Medulla oblongata (tissue), 1 donor: ENCODE measurements at regions not wholly inside any gene's neighbourhood (a gene's known extent, or its start where the extent isn't known, plus 50 kb on each side); places are given as distances from the start of the nearest gene placed in this dataset.

Experiments
- DNase-seq: peaks from one replicate; pipeline ENCODE4 v3.0.0-alpha.2; 2015; ENCODE audit errors: extremely low spot score

DNA sequence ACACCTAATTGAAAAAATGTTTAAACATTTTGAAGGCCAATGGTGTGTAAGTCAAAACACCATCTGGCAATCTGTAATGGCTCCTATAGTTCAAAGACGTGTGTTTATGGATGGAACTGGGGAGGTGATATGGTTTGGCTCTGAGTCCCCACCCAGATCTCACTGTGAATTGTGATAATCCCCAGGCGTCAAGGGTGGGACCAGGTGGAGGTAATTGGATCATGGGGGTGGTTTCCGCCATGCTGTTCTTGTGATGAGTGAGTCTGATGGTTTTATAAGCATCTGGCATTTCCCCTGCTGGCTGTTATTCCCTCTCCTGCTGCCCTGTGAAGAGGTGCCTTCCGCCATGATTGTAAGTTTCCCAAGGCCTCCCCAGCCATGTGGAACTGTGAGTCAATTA is 52.2 kb downstream of the ADRA2C start:
- DNase-seq, result no peak

DNA sequence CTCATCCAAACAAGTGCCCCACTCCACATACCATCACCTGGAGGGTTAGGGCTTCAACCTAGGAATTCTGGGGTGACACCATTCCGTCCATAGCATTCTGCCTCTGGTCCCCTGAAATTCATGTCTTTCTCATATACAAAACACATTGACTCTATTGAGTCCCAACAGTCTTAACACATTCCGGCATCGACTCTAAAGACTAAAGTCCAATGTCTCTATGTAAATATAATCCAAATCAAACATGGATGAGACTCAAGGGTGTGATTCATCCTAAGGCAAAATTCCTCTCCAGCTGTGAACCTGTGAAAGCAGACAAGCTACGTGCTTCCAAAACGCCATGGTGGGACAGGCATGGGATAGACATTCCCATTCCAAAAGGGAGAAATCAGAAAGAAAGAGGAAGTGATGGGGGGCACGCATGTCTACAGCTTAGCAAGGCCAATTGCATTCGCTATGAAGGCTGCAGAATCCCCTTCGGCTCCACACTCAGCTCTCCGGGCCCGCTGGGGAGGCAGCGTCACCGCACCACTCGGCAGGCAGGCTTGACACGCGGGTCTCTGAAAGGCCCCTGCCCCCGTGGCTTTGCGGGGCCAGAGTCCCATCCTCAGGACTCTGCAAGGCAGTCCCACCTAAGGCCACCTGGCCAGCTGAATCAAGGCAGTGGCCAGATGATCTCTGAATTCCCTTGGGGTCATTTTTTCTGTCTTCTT is 53.2 kb downstream of the ADRA2C start:
- no peak for DNase-seq

DNA sequence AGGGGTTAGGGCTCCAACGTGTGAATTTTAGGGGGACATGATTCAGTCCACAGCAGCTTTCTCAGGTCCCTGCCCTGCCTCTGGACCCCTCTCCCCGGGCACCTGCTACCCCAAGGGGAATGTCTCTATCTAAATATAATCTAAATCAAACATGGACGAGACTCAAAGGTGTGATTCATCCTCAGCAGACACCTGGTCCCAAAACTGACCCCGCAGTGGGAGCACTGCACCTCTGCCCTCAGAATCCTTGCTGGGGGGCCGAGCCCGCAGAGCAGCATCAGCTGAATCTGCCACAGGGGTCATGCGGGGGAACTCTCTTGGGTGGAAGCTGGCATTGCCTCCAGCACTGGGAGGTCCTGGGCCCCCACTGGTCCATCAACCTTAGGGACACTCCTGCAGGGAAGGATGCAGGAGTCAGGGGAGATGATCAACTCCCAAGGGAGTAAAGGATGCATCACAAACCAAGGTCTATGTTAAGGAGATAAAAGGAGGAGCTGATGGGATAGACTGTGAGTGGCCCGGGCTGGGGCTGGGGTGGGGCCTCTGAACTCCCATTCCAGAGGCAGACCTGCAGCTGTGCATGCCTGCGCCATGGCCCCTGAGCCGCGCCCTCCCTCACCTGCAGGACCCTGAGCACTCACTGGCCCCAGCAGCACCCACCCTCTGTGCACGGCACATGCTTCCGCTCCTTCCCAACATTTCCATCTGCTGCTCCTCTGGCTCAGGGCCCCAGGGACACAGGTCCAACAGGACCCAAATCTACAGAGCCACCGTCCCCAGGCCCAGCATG is 54.0 kb downstream of the ADRA2C start:
- DNase-seq, result no peak

DNA sequence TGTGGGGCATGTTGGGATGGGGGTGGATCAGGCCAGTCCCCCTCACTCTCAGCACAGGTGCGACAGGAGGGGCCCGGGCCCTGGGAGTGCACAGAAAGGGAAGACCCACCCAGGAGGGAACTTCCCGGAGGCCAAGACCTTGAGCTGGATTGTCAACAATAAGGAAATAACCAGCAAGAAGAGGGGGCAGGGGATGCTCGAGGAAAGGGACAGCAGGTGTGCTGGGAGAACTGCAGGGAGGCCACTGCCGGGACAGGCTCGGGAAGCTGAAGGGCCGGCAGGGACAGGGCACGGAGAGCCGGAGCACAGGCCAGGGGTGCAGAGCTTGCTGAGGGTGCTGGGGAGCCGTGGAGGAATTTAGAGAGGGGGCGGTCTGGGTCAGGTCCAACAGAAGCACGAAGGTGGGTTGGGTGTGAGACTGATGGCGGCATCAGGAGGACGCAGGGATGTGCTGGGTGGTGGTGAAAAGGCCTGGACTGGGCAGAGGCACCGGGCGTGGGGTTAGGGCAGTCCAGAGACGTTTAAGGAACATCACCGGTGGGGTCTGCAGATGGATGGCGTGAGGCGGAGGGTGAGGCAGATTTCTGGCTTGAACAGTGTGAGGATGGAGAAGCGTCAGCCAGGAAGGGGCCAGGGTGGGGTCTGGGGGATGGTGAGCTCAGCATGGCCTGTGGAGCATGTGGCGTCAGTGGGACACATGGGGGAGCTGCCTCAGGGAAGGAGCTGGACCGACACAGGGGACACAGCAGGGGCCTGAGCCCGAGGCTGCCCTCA is 54.8 kb downstream of the ADRA2C start:
- no peak for DNase-seq

DNA sequence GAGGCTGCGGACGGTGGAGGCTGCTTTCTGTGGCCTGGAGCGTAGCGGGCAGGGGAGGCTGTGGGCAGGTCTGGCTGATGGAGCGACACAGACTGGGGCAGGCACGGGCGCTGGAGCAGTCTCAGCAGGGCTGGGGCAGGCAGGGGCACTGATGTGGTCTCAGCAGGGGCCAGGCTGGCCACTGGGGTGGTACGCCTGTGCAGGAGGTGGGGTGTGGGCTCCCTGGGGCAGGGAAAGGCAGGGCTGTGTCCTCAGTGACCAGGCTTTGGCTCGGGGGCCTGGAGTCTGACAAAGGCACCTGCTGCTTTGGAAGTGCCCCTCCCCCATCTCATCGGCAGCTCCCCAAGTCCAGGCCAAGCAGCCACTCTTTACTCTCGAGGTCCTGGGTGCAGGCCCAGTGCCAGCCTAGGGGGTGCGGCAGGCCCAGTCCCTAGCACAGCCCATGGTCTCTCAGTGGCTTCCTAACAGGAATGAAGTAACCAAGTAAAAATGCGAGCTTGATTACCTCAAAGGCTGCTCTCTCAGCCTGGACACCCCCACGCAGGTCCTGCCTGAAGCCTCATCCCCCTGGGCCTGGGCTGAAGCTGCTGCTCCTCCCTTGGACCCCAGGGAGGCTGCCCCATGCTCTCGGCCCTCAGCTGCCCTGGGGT is 55.5 kb downstream of the ADRA2C start:
- DNase-seq, result no peak

DNA sequence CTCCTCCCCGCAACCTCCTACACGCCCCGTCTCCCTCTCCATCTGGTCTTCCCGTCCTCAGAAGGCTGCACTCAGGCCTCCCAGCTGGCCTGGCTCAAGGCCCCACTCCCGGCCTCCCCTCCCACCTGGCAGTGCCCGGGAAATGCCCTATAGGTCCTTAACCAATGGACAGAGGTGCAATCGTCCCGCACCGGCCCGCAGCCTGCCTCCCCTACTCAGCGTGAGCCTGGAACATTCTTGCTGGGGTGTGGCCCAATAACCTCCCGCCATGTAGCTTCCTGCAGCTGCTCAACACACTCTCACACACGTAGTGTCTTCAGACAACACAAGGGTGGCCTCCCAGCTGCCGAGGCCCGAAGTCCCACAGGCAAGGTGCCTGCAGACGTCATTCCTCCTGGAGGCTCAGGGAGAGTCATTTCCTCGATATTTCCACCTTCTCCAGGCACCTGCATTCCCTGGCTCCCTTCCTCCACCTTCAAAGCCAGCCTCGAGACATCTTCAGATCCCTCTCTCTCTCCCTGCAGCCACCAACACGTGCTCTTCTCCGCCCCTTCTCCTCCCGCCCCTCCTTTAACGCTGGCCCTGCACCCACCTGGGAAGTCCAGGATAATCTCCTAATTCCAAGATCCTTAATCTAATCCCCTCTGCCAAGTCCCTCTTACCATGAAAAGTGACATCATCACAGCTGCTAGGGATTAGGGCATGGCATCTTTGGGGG is 56.2 kb downstream of the ADRA2C start:
- no peak for DNase-seq

DNA sequence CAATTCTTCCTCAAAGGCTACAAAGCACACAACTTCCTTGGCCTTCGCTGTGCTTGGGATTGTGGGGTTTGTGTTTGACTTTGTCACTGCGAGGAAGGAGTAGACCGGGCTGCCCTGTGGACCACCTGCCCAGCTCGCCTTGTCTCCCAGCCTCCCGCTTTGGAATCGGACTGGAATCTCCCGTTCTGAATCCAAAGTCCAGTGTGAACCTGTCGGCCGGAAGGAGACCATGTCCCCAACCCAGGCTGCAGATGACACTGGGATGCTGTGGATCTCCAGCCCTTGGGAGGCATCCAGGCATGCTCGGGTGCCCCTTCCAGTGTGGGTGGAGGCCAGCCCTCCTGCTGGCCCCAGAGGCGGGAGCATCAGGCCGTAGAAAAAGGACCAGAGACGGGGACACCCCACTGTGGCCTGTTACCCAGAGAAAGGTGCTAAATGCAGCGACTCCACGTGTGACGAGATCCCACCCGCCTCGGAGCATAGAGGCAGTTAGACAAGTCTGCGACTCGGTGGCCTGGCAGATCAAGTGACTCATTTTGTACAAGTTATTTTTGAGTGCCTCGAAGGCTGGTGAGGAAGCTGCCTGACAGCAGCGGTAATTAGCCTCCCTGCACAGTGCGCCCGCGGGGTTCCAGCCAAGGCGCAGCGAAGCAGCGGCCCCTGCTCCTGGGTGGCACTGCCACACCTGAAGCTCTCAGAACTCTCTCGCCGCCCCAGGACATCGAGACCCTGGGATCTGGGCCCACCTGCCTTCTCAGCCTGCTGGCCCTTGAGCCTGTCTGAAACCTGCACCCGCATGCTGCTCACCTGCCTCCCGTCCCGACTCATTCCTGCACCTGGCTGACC is 57.5 kb downstream of the ADRA2C start:
- DNase-seq, result no peak

DNA sequence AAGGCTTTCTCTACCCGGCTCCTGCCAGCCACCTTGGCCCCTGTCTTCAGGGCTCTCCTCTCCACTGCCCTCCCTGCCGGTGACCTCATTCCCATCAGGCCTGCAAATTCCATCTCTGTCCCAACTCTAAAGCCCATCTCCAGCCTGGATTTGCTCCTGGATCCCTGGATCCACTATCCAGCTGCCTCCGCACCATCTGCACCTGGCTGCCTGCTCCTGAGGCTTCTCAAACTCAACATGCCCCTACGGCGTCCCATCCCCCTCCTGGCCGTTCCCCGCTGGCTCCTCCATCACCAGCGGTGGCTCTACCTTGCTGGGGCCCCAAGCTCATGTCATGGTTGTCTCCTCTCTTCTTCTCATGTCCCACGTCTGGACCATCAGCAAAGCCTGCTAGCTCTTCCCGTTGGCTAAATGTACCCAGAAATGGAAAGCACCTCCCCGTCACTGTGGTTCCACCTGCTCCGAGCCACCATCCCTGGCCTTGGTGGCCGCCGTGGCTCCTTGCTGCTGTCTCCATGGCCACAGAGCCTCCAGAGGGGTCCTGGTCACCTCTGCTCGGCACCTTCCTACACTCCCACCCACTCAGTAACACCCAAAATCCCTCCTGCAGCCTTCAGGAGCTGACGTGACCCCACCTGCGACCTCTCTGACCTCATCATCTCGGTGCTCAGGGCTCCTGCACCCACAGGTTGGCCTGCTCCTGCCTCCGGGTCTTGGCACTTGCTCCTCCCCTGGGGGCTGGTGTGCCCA is 58.5 kb downstream of the ADRA2C start:
- DNase-seq, result no peak

DNA sequence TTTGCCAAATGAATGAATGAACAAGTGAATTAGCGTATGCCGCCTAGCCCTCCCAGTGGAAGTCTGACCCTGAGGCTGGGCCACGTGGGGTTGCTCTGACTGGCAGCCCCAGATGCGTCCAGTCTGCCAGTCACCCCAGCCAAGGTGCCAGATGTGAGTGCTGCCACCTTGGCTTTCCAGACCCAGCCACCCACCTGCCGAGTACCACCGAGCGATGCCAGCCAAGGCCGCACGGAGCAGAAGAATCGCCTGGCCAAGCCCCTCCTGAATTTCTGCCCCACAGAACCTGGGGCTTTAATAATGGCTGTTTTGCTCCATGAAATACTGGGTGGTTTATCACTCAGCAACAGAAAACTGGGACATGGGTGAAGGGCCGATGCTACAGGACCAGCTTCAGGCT is 59.3 kb downstream of the ADRA2C start:
- DNase-seq, result no peak

DNA sequence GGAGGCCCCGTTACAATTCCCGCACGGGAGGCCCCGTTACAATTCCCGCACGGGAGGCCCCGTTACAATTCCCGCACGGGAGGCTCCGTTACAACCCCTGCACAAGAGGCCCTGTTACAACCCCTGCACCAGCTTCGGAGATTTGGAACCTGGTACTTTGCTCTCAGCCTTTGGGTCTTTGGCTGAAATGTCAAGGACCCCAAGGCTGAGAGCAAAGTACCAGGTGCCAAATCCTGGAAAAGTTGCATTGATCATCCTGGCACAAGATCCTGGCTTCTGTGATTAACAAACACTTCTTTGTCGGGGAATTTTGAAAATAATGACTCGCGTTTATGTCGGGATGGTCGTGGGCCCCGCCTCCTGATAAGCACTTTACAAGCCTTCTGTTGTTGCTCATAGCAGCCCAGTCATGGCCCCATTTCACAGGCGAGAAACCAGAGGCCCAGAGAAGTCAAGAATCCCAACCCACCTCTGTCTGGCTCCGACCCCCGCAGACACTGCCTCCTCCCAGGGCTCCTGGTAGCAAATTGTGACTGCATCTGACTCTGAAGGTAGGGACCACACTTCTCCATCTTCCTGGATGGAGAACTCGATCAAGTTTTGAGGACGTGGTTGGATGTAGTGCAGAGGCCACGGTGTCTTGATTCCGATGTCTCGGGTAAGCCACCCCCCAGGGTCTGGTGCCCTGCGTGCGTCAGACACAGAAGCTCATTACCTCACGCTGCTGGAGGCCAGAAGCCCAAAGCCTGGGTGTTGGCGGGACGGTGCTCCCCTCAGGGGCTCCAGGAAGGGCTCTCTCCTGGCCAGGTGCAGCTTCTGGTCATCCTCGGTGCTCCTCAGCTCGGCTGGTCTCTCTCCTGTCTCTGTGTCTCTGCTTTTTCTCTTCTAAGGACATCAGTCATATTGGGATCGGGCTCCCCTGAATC is 60.3 kb downstream of the ADRA2C start:
- no peak for DNase-seq

DNA sequence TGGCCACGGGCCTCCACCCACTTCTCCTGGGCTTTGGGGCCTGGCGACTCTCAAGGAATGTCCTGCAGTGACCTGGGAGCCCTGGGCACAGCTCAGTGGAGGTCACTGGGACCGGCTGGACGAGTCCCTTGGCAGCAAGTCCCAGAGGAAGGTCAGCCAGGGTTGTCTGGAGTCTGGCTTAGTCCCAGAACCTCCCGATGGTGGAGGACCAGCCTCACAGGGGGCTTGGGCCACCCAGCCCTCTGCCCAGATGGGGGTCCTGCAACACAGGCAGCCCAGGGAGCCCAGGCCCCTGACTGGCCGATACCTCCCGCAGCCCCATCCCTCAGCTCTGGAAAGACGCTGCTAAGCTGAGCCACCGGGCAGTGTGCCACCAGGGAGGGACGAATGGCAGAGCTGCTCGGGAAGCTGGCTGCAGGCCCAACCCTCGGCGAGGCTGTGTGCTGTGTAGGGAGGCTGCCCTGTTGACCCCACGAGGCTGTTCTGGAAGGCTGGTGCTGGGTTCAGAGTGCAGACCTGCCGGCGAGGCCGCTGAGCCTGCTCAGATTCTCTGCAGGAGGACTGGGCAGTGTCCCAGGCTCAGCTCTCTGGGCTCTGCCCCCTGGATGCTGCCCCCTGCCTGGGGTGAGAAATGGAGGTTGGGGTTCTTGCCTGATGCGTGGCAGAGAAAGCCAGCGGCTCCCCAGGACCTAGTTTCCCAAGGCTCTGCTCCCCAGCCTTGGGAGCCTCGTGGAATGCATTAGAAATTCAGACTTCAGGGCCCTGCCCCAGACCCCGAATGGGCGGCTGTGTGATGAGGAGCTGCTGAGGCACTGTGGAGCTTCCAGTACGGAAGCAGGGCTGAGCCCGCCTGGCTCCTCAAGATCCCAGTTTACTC is 61.7 kb downstream of the ADRA2C start:
- DNase-seq, result peak; percentile 77

DNA sequence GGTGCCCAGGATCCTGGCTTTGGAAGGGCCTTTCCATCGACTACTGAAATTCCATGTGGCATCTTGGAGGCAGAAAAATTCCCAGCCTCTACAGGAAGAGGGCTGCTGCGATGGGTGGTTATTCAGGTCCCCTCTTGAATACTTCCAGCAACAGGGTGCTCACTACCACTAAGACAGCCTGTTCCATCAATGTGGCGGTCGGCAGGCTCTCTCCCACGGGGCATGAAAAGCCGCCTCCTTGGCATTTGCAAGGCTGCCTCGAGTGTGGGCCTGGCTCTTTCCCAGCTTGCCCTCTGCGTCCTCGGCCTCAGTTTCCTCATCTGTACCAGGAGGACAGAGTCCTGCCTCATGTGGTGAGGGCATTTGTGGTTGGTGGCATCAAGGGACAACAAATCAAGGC is 62.4 kb downstream of the ADRA2C start:
- DNase-seq, result no peak

DNA sequence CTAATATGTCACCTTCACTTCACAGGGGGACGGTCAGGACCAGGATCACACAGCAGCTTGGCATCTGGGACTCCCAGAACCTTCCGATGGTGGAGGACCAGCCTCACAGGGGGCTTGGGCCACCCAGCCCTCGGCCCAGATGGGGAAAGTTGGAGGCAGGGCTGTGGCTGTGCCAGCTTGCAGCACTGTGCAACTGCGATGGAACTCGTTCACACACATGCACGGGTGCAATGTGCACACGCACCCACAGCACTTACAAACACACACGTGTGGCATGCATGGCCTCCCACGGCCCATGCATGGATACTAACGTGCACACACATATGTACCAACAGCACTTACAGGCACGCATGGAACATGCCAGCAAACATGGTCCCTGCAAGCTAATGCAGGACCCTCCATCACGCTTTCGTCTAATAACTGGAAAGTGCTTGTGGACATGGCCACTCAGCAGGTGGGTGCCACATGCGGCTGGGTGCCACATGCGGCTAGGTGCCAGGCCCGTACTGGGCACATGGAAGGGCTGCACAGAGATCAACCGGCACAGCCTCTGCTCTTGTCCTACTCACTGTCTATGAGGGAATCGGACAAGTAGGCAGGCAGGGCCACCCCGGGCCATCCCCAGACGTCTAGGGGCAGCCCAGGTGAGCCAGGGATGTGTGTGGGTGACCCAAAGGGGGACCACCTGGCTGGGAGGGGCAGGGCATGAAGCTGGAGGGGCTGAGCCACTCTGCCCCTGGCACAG is 63.2 kb downstream of the ADRA2C start:
- no peak for DNase-seq

DNA sequence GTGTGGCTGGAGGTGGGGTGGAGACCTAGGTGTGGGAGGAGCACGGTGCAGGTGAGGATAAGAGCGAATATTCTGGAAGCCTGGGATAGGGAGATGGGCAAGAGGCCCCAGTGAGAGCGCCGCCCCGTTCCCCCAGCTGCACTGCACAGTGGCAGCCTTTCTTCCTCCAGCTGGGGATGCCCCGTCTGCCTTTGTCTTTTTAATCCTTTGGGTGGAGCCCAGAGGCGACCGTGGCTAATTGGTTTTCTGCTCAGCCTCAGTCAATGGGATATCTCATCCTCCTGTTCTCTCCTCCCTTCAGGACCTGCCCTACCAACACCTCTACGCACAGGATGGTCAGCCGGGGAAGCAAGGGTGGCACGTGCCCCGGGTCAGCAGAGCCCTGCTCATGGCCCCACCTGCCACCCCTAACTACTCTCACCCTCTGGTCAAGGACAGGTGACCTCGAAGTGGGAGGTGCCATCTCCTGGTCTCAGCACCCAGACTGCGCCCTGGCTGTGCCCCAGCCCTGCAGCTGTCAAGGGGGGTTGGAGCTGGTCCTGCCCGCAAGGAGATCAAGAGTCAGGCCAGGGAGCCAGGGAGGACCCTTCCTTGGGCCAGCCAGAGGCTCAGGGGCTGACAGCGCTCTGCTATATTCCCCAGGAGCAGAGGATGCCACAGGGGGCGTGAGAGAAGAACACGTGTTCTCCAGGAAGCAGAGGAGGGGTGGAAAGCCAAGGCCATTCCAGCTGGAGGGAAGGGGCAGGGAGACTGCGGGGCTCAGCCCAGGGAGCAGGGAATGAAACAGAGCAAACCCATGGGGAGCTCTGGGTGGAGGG is 64.0 kb downstream of the ADRA2C start:
- no peak for DNase-seq

DNA sequence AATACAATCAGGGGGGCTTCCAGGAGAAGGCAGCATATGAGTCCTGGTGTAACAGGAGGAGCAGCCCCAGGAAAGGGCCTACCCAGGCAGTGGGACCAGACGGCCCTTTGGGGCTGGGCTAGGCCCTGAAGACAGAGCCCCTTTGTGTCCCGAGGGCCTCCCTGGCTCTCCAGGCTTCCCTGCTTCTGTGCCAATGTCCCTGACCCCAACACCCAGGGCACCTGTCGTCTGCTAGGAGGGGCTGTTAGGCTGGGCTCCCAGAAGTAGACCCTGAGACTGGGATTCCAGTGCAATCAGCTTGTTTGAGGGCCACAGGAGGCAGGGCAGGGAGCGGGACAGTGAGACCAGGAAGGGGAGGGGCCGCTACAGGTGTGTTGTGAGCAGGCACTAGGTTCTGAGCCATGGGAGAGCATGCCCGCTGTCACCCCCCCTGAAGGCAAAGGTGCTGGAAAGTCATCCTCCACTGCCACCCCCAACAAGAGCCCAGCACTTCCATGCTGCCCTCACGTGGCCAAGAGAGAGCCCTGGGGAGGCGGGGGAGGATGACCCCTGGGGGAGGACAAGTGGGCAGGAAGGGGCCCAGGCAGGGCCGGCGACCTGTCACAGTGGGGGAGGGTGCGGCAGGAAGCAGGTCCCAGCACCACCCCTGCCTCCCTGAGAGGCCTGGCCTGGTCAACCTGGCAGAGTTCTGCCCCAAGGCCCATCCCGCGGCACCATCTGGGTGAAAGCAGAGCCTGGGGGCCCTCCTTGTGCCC is 64.8 kb downstream of the ADRA2C start:
- no peak for DNase-seq
